H1 (cell line): ENCODE measurements at regions not wholly inside any gene's neighbourhood (a gene's known extent, or its start where the extent isn't known, plus 50 kb on each side); places are given as distances from the start of the nearest gene placed in this dataset.

Source experiments
- CBX5 ChIP-seq: fragments of 300-800, 300-1000 bp; sonication (generic); IDR thresholded peaks from 2 replicates; pipeline ENCODE4 v1.7.1; 2016; ENCODE audit warnings: antibody characterized with exemption, low read length, low read depth
- CHD2 ChIP-seq: IDR thresholded peaks from 2 replicates; pipeline ENCODE4 v1.6.1; 2012; ENCODE audit warnings: low read length, improper control_type of control experiment
- GTF2F1 ChIP-seq: IDR thresholded peaks from 2 replicates; pipeline ENCODE4 v1.6.1; 2012; ENCODE audit warnings: low read depth, low read length, improper control_type of control experiment, borderline replicate concordance
- SAP30 ChIP-seq: fragments of 300-600 bp; sonication (generic); IDR thresholded peaks from 2 replicates; pipeline ENCODE4 v1.7.1; 2012; ENCODE audit warnings: low read length, moderate library complexity, mild to moderate bottlenecking, inconsistent platforms; ENCODE audit not compliant: insufficient read depth, insufficient replicate concordance
- SIN3A ChIP-seq, 2 experiments: IDR thresholded peaks in 1 of 2; conservative IDR thresholded peaks in 1 of 2; 2 replicates each; pipeline ENCODE4 v1.6.1; 2011 to 2012; ENCODE audit warnings: low read length in 2 of 2, improper control_type of control experiment in 1 of 2, low read depth in 1 of 2, mild to moderate bottlenecking in 1 of 2
- YY1 ChIP-seq: IDR thresholded peaks from 2 replicates; pipeline ENCODE4 v1.6.1; 2011; ENCODE audit warnings: low read depth, mild to moderate bottlenecking, low read length
- TF ChIP-seq, protein P1 (sequence below): IDR thresholded peaks from 2 replicates; pipeline ENCODE4 v1.6.1; 2012; ENCODE audit warnings: low read length, inconsistent platforms

GRCh38 chr6:88548891-88549505, 382.9 kb upstream of the CNR1 start (continued):
- TF ChIP-seq, protein P1, sequence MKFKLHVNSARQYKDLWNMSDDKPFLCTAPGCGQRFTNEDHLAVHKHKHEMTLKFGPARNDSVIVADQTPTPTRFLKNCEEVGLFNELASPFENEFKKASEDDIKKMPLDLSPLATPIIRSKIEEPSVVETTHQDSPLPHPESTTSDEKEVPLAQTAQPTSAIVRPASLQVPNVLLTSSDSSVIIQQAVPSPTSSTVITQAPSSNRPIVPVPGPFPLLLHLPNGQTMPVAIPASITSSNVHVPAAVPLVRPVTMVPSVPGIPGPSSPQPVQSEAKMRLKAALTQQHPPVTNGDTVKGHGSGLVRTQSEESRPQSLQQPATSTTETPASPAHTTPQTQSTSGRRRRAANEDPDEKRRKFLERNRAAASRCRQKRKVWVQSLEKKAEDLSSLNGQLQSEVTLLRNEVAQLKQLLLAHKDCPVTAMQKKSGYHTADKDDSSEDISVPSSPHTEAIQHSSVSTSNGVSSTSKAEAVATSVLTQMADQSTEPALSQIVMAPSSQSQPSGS: no peak
- TF ChIP-seq CHD2: no peak
- no peak for TF ChIP-seq CBX5
- TF ChIP-seq SIN3A (conservative IDR thresholded peaks at IDR 0.05 in 1 of 2, IDR thresholded peaks at IDR 0.05 in 1 of 2; ENCODE audit: low read depth in 1 of 2, low read length in 2 of 2): no peak
- TF ChIP-seq YY1: no peak
- no peak for TF ChIP-seq SAP30
- no peak for TF ChIP-seq GTF2F1
- TF ChIP-seq, all 59 proteins: peak for 0
